ENCODE measurements at regions not wholly inside any gene's neighbourhood (a gene's known extent, or its start where the extent isn't known, plus 50 kb on each side); places are given as distances from the start of the nearest gene placed in this dataset.
"Not testable (repeated sequence)": the region's sequence is repeated elsewhere in the genome, so short reads cannot be mapped to it uniquely, and the experiment has no call there.

- no peak for DNase-seq (ENCODE audit: low read depth)
Observed at GRCh38 chr9:18032636-18033035, 441.3 kb upstream of the ADAMTSL1 start.

GRCh38 chr9:18036422-18037187 lies 437.3 kb upstream of the ADAMTSL1 start:
- DNase-seq (ENCODE audit: low read depth) = no peak

DNA sequence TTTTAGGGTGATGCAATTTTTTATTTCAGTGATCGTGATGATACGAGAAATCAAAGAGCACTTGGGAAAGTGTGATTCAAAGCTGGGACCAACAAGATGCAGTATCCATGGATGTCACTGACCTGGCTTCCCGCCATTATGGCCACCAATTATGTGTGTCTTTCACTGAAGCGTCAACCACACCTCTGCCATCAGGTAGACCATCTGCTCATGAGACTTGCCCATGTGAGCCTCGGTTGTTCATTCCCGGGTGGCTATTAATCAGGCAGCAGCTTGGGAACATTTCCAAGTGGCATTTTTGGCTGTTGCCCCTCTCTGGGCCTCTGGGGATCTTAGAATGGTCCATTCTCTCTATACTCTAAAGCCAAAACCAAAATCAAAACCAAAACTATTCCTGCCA lies 436.0 kb upstream of the ADAMTSL1 start:
- no peak for DNase-seq (ENCODE audit: low read depth)

- no peak for DNase-seq (ENCODE audit: low read depth)
Observed at GRCh38 chr9:18040327-18040726, 433.6 kb upstream of the ADAMTSL1 start.

DNA sequence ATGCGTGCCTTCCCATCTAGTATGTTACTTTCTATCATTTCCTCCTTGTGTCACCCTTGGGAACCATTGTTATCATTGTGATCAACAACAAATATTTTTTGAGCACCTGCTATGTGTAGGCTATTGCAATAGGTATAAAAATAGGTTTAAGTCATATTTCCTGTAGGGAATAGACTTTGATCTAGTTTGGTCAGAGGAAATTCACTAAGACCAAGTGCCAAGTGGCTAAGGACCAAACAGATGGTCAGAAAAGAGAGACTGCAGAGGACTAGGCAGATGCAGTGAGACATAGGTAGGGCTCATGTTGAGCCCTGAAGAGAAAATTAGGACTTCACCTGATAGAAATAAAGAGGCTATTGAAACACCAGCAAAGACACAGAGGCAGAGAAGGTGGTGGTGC lies 430.0 kb upstream of the ADAMTSL1 start:
- no peak for DNase-seq (ENCODE audit: low read depth)

- DNase-seq (ENCODE audit: low read depth) = no peak
Observed at GRCh38 chr9:18045326-18045725, 428.6 kb upstream of the ADAMTSL1 start.

DNA sequence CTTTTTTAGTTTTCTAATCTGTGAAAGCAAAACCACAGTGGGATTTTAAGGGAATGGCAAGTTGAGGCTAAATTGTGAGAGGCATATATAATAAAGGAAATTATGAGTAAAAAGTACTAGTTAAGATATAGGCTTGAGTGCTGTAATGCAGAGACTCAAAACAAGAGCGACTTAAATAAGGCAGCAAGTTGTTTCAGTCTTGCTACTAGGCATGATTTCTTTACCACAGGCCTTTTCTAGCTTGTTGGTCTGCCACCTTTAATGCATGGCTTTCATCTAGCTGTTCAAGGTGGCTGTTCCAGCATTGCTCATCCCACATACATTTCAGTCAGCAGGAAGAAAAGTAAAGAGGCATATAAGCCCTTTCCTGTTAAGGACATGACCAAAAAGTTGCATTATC lies 427.9 kb upstream of the ADAMTSL1 start:
- DNase-seq (ENCODE audit: low read depth) = no peak

DNA sequence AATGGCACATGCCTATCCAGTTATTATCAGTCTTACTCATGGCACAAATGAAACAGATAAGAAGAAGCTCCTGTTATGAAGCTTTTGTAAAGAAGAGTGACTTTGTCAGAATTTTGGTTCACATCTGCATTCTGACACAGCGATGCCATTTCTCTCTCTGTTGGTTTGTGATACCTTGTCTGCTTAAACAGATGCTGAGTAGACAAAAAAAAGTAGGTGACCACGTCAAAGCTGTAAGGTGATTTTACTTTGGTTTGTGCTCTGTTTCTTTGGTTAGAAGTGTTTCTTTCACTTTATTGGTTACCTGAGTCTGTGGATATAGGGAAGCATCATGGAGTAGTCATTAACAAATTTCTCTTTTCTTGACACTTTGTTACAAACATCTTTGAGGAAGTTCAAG lies 422.3 kb upstream of the ADAMTSL1 start:
- DNase-seq (ENCODE audit: low read depth) = no peak

GRCh38 chr9:18052060-18052459 lies 421.9 kb upstream of the ADAMTSL1 start:
- no peak for DNase-seq (ENCODE audit: low read depth)

DNA sequence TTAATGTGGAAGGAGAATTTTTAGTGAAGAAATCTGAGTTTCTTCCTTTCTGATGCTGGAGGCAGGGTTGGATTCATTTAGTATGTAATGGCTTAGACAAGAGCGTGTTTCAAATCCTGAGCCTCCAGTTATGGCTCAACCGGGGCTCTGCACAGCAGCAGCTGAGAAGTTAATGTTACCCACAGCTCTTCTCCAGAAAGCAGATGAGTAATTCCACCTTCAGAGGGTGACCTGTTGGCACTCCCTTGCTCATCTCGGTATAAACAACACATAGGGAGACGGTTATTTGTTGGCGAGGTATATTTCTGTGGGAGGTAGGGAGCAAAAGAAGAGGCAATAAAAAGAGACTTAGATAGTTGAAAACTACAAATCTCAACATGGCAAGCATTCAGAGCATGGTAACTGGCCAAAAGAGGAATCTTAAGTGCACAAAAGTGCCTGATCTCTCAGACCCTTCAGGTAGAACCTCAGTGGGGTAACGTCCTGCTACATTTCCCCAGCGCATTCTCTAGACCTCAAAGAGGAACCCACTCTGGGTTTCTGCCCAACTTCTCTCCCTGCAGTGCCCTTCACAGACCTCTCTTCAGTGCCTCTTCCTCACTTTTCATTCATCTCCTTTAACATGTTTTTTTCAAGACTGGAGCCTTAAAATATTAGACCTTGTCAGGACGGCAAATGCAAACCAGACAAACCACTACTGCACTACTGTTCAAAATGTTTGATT lies 417.5 kb upstream of the ADAMTSL1 start:
- no peak for DNase-seq (ENCODE audit: low read depth)

GRCh38 chr9:18056993-18057369 lies 417.0 kb upstream of the ADAMTSL1 start:
- no peak for DNase-seq (ENCODE audit: low read depth)

GRCh38 chr9:18058564-18059442 lies 415.1 kb upstream of the ADAMTSL1 start:
- DNase-seq (ENCODE audit: low read depth) = peak; percentile 7

DNA sequence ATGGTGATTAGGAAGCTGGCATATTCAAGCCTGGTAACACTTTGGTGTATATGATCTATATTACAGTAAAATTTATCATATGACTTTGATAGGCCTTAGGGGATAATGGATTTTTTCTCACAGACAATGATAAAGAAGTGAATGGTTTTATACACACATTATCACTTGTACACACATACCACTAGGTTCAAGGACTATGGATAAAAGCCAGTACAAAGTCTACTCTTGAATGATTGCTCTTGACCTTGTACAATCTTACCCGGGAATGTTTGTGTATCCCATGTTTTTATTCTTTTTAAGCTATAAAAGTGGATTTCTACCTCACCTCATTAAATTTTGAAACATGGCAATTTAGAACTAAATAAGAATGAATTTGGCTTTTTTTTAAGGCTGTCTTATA lies 414.5 kb upstream of the ADAMTSL1 start:
- DNase-seq (ENCODE audit: low read depth) = no peak

DNA sequence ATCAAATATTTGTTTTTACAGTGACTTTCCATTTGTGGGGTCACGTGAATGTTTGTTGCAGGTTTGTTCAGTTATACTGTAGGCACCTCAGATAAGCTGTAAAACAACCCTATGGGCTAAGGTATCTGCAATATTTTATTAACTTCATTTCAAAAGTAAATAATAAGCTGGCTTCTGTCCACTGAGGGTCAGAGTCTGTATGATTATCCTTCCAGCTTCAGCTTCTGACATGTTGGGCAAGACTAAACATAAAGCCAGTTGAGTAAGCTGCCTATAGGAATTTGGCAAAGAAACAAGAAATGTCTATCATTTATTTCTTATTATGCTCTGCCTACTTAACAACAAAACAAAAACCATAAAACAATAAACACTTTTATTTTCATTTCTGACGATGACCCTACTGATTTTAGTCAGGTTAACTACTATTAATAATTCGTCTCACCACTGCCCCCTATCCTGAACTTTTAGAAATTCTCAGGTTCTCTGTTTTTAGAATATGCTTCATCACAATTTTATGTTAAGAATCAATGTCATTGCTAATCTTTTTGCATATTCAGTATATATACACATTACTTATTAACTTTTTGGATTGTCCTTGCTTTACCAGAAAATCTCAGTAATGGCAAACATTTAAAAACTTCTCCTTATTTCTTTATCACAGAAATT lies 413.6 kb upstream of the ADAMTSL1 start:
- DNase-seq (ENCODE audit: low read depth) = no peak

DNA sequence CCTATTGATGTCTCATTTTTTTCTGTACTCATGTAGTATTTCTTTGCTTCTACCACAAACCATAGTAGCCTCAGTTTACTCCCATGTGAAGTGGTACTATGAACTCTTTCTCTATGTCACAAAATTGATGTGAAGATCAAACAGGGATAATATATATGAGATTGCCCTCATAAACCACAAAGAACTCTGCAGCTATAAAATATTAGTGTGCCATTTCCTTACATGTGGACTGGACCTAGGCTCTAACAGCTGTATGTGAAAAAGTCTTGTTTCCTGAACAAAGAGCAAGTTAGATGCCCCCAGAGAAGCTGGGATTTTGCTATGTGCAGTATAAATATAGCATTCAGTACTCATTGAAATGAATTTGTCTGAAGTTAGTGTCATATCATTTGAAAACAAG lies 412.6 kb upstream of the ADAMTSL1 start:
- DNase-seq (ENCODE audit: low read depth) = no peak

- no peak for DNase-seq (ENCODE audit: low read depth)
Observed at GRCh38 chr9:18061856-18062255, 412.1 kb upstream of the ADAMTSL1 start.

GRCh38 chr9:18063856-18064390 lies 410.0 kb upstream of the ADAMTSL1 start:
- no peak for DNase-seq (ENCODE audit: low read depth)

DNA sequence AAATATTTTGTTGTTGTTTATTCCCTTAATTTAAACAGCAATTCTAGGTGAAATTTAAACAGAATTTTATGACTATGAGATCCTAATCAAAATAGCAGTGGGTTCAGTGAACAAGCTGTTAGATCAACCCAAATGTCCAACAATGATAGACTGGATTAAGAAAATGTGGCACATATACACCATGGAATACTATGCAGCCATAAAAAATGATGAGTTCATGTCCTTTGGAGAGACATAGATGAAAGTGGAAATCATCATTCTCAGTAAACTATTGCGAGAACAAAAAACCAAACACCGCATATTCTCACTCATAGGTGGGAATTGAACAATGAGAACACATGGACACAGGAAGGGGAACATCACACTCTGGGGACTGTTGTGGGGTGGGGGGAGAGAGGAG lies 407.3 kb upstream of the ADAMTSL1 start:
- DNase-seq (ENCODE audit: low read depth) = not testable (repeated sequence)

DNA sequence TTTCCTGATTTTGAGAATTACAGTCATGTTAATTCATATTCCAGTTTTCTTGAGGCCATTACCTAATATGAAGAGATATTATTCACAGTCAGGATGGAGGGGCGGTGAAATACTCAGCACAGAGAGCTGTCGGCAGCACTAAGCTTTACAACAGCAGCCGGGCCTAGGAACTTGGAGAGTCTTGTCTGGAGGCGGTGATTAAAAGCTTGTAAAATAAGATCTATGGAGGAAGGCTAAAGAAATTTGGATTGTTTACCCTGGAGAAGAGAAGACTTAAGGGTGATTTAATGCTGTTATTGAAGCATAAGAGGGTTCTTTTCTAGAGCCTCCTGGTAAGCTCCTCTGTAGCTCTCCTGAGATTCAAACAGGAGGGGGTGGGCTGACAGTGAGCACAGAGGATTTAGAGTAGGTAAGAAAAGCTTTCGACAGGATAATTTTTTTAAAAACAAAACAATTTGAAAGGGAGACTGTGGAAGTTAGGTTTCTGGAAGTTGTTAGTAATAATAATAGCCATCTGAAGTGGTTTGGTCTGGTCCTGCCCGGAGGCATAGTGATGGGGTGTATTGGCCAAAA lies 406.3 kb upstream of the ADAMTSL1 start:
- no peak for DNase-seq (ENCODE audit: low read depth)

GRCh38 chr9:18068900-18069299 lies 405.1 kb upstream of the ADAMTSL1 start:
- DNase-seq (ENCODE audit: low read depth) = no peak

GRCh38 chr9:18071651-18072060 lies 402.3 kb upstream of the ADAMTSL1 start:
- peak; percentile 57 for DNase-seq (ENCODE audit: low read depth)
